HG03558 (cell line): ENCODE measurements at regions not wholly inside any gene's neighbourhood (a gene's known extent, or its start where the extent isn't known, plus 50 kb on each side); places are given as distances from the start of the nearest gene placed in this dataset.

Experiments used
- ATAC-seq: cut with Tn5 transposase; IDR thresholded peaks from one replicate; pipeline ENCODE4 v1.9.1; 2021; ENCODE audit warnings: moderate number of reproducible peaks; ENCODE audit not compliant: unreplicated experiment; ENCODE audit errors: extremely low read depth

GRCh38 chrX:122434942-122435341 is 749.1 kb upstream of the GRIA3 start:
- ATAC-seq = no peak

- ATAC-seq = no peak
Measured at GRCh38 chrX:122439831-122440230, 744.2 kb upstream of the GRIA3 start.

- ATAC-seq = no peak
Measured at GRCh38 chrX:122440832-122441231, 743.2 kb upstream of the GRIA3 start.

- no peak for ATAC-seq
Measured at GRCh38 chrX:122441451-122441850, 742.6 kb upstream of the GRIA3 start.

- no peak for ATAC-seq
Measured at GRCh38 chrX:122445466-122445865, 738.6 kb upstream of the GRIA3 start.

GRCh38 chrX:122464341-122464740 is 719.7 kb upstream of the GRIA3 start:
- no peak for ATAC-seq

GRCh38 chrX:122475306-122475705 is 708.8 kb upstream of the GRIA3 start:
- ATAC-seq = no peak

- ATAC-seq = no peak
Measured at GRCh38 chrX:122500556-122500955, 683.5 kb upstream of the GRIA3 start.

GRCh38 chrX:122501652-122502051 is 682.4 kb upstream of the GRIA3 start:
- ATAC-seq = no peak

GRCh38 chrX:122504026-122504425 is 680.1 kb upstream of the GRIA3 start:
- no peak for ATAC-seq

GRCh38 chrX:122512561-122513072 is 671.5 kb upstream of the GRIA3 start:
- ATAC-seq = no peak

- ATAC-seq = no peak
Measured at GRCh38 chrX:122517786-122518185, 666.3 kb upstream of the GRIA3 start.

- ATAC-seq = no peak
Measured at GRCh38 chrX:122545778-122546177, 638.3 kb upstream of the GRIA3 start.

GRCh38 chrX:122546269-122546668 is 637.8 kb upstream of the GRIA3 start:
- no peak for ATAC-seq

- ATAC-seq = no peak
Measured at GRCh38 chrX:122552286-122552800, 631.7 kb upstream of the GRIA3 start.

- ATAC-seq = no peak
Measured at GRCh38 chrX:122555925-122556324, 628.2 kb upstream of the GRIA3 start.

- no peak for ATAC-seq
Measured at GRCh38 chrX:122565952-122566351, 618.1 kb upstream of the GRIA3 start.

GRCh38 chrX:122566401-122566800 is 617.7 kb upstream of the GRIA3 start:
- no peak for ATAC-seq

GRCh38 chrX:122567911-122568310 is 616.2 kb upstream of the GRIA3 start:
- no peak for ATAC-seq

GRCh38 chrX:122572461-122572860 is 611.6 kb upstream of the GRIA3 start:
- no peak for ATAC-seq

GRCh38 chrX:122579036-122579435 is 605.0 kb upstream of the GRIA3 start:
- no peak for ATAC-seq

- ATAC-seq = no peak
Measured at GRCh38 chrX:122579526-122579925, 604.6 kb upstream of the GRIA3 start.
